WERI-Rb-1 (cell line): ENCODE measurements at regions not wholly inside any gene's neighbourhood (a gene's known extent, or its start where the extent isn't known, plus 50 kb on each side); places are given as distances from the start of the nearest gene placed in this dataset.

Source experiments
- DNase-seq: peaks from one replicate; pipeline ENCODE4 v3.0.0-alpha.2; 2020
- H3K27ac ChIP-seq: fragments of 250-450 bp; sonication (Bioruptor Pico); 2 replicates; pipeline ENCODE4 v1.5.1; 2020; ENCODE audit warnings: mild to moderate bottlenecking, moderate library complexity
- H3K27me3 ChIP-seq: fragments of 250-450 bp; sonication (Bioruptor Pico); 2 replicates; pipeline ENCODE4 v1.5.1; 2021; ENCODE audit warnings: mild to moderate bottlenecking, low read depth, moderate library complexity; ENCODE audit not compliant: insufficient read depth, severe bottlenecking
- H3K36me3 ChIP-seq: fragments of 250-450 bp; sonication (Bioruptor Pico); 2 replicates; pipeline ENCODE4 v1.5.1; 2020; ENCODE audit warnings: mild to moderate bottlenecking, moderate library complexity
- H3K4me3 ChIP-seq: 2 replicates; pipeline ENCODE4 v1.5.1; 2011; ENCODE audit warnings: low read depth, mild to moderate bottlenecking, control low read depth, low read length
- H3K9me3 ChIP-seq: fragments of 250-450 bp; sonication (Bioruptor Pico); 2 replicates; pipeline ENCODE4 v1.5.1; 2021; ENCODE audit warnings: mild to moderate bottlenecking, moderate library complexity; ENCODE audit not compliant: severe bottlenecking
- CTCF ChIP-seq: IDR thresholded peaks from 2 replicates; pipeline ENCODE4 v1.5.1; 2011; ENCODE audit warnings: low read depth, mild to moderate bottlenecking, control low read depth, inconsistent platforms, low read length

DNA sequence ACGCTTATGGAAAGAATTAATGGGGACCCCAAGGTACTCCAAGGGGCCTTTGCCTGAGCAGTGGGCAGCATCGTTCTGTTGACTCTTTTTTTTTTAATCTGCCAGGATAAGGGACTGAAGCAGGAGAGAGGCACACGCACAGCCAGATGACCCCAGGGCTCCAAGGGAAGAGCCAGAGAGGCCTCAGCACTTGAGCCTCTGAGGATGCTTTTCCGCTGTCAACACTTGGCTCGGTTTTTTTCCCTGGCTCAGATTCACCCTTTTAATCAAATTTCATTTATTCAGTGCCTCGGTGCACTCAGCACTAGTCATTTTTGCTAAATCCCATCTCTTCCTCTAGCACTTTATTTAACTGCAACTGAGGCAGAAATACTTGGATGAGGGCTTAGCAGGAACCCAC is 226.3 kb downstream of the FGF9 start:
- Histone ChIP-seq H3K4me3 (no peak overlapping the region), H3K9me3 (no peaks in the 10 kb centered on the region), H3K27ac (no peak overlapping the region), H3K27me3 (peaks cover 89% of the 10 kb centered on the region), H3K36me3 (no peaks in the 10 kb centered on the region)
- TF ChIP-seq CTCF, result no peak
- DNase-seq, result no peak

DNA sequence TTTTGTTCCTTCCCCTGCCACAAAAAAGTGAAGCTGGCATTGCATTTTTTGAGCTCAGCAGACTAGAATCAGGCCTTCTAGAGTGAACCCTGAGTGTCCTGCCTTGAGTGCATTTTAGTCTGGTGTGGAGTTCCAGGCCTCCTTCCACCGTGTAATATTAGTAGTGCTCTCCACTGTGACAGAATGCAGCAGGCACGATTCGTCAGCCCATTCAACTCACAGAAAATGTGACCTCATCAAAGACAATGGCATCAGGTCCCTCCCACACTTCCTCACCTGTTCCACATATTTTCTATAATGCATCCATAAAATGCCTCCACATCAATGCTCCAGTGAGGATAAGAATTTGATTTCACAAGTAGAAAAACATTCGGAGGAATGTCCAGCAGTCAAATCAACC is 227.6 kb downstream of the FGF9 start:
- Histone ChIP-seq H3K9me3 (no peaks in the 10 kb centered on the region), H3K36me3 (no peaks in the 10 kb centered on the region), H3K4me3 (no peak overlapping the region), H3K27me3 (peaks cover 89% of the 10 kb centered on the region), H3K27ac (no peak overlapping the region)
- no peak for TF ChIP-seq CTCF
- DNase-seq, result no peak

GRCh38 chr13:21898945-21899344 is 228.1 kb downstream of the FGF9 start:
- no peak for TF ChIP-seq CTCF
- Histone ChIP-seq H3K9me3 (no peaks in the 10 kb centered on the region), H3K27me3 (peaks cover 89% of the 10 kb centered on the region), H3K4me3 (no peak overlapping the region), H3K36me3 (no peaks in the 10 kb centered on the region), H3K27ac (no peak overlapping the region)
- DNase-seq, result no peak

DNA sequence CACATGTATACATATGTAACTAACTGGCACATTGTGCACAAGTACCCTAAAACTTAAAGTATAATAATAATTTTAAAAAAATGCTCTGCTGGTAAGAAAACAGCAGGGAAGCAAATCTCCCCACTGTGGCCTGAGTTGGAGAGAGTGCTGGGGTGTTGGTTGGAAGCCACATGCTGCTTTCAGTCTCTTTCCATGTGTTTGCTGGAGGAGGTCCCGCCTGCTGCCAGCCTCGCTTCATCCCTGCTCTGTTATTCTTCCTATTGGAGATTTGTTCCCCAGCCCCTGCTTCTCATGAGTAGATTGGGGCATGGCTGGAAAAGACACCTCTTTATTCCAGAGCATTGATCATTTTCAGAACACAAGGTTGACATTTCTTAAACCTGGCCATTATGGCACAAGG is 230.5 kb downstream of the FGF9 start:
- TF ChIP-seq CTCF, result no peak
- no peaks in the 10 kb centered on the region for H3K36me3 ChIP-seq
- H3K27me3 ChIP-seq, result peaks cover 91% of the 10 kb centered on the region
- no peak for DNase-seq
- no peak overlapping the region for H3K4me3 ChIP-seq
- H3K27ac ChIP-seq, result no peak overlapping the region
- no peaks in the 10 kb centered on the region for H3K9me3 ChIP-seq

- H3K27me3 ChIP-seq, result peaks cover 91% of the 10 kb centered on the region
- DNase-seq, result no peak
- H3K4me3 ChIP-seq, result no peak overlapping the region
- no peak for TF ChIP-seq CTCF
- H3K27ac ChIP-seq, result no peak overlapping the region
- H3K9me3 ChIP-seq, result no peaks in the 10 kb centered on the region
- H3K36me3 ChIP-seq, result no peaks in the 10 kb centered on the region
Observed at GRCh38 chr13:21901811-21902708, 231.2 kb downstream of the FGF9 start.

- H3K36me3 ChIP-seq, result no peaks in the 10 kb centered on the region
- no peak overlapping the region for H3K27ac ChIP-seq
- TF ChIP-seq CTCF, result no peak
- H3K27me3 ChIP-seq, result peaks cover 91% of the 10 kb centered on the region
- no peak for DNase-seq
- no peaks in the 10 kb centered on the region for H3K9me3 ChIP-seq
- H3K4me3 ChIP-seq, result no peak overlapping the region
Observed at GRCh38 chr13:21902709-21903098, 231.8 kb downstream of the FGF9 start.
